ENCODE measurements at regions not wholly inside any gene's neighbourhood (a gene's known extent, or its start where the extent isn't known, plus 50 kb on each side); places are given as distances from the start of the nearest gene placed in this dataset.
"Not testable (repeated sequence)": the region's sequence is repeated elsewhere in the genome, so short reads cannot be mapped to it uniquely, and the experiment has no call there.

DNA sequence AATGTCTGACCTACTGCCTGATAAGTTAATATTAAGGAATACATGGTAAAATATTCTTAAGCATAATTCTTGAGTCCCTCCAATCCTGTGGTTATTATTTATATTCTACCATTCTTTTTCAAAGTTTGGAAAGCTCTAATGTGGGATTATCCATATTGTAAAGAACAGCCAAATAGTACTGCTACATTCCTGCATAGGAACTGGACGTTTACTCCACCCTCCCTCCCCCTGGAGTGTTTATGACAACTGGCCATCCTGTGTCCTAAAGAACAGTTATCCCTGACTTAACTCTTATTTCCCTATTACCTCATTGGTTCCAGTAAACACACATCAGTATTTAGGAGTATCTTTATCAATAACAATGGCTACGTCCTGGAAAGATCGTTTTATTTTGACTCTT lies 308.7 kb upstream of the TFAP2D start:
- H3K9me3 Mint-ChIP-seq: peaks cover 3 to 34% (median 15%) of the 10 kb centered on the region in 6 donors
- H3K4me3 Mint-ChIP-seq: no peak overlapping the region
- no peaks in the 10 kb centered on the region for H3K4me1 Mint-ChIP-seq

GRCh38 chr6:50410579-50410978 lies 302.7 kb upstream of the TFAP2D start:
- peaks cover 6 to 39% (median 21%) of the 10 kb centered on the region in 6 donors for H3K9me3 Mint-ChIP-seq
- no peak for DNase-seq
- H3K4me1 Mint-ChIP-seq: no peaks in the 10 kb centered on the region
- peaks cover 0 to 8% (median 0%) of the 10 kb centered on the region in 3 donors for H3K36me3 Mint-ChIP-seq
- no peak overlapping the region for H3K27ac Mint-ChIP-seq
- no peak overlapping the region for H3K4me3 Mint-ChIP-seq
- peaks cover 0 to 4% (median 0%) of the 10 kb centered on the region in 3 donors for H3K27me3 Mint-ChIP-seq (ENCODE audit: low read depth in 3 of 3)

More for the DNA sequence above, 308.7 kb upstream of the TFAP2D start:
- Mint-ChIP-seq H3K27me3 (ENCODE audit: low read depth in 3 of 3) (peaks cover 0 to 2% (median 2%) of the 10 kb centered on the region in 3 donors), H3K27ac (no peak overlapping the region), H3K36me3 (no peaks in the 10 kb centered on the region)
- no peak for DNase-seq

- not testable (repeated sequence) for H3K27ac Mint-ChIP-seq
Observed at GRCh38 chr6:50421041-50421440, 292.3 kb upstream of the TFAP2D start.

GRCh38 chr6:50427267-50427666 lies 286.1 kb upstream of the TFAP2D start:
- no peaks in the 10 kb centered on the region for H3K4me1 Mint-ChIP-seq
- peaks cover 0 to 53% (median 15%) of the 10 kb centered on the region in 6 donors for H3K9me3 Mint-ChIP-seq
- H3K27me3 Mint-ChIP-seq (ENCODE audit: low read depth in 3 of 3): no peaks in the 10 kb centered on the region
- no peak overlapping the region for H3K27ac Mint-ChIP-seq
- no peak overlapping the region for H3K4me3 Mint-ChIP-seq
- DNase-seq: no peak
- H3K36me3 Mint-ChIP-seq: no peaks in the 10 kb centered on the region

More at GRCh38 chr6:50421041-50421440, 292.3 kb upstream of the TFAP2D start:
- not testable (repeated sequence) for H3K4me1 Mint-ChIP-seq; DNase-seq; H3K4me3 Mint-ChIP-seq; H3K27me3 Mint-ChIP-seq (ENCODE audit: low read depth in 3 of 3); H3K36me3 Mint-ChIP-seq
- H3K9me3 Mint-ChIP-seq: peaks cover 4 to 54% (median 25%) of the 10 kb centered on the region in 6 donors

DNA sequence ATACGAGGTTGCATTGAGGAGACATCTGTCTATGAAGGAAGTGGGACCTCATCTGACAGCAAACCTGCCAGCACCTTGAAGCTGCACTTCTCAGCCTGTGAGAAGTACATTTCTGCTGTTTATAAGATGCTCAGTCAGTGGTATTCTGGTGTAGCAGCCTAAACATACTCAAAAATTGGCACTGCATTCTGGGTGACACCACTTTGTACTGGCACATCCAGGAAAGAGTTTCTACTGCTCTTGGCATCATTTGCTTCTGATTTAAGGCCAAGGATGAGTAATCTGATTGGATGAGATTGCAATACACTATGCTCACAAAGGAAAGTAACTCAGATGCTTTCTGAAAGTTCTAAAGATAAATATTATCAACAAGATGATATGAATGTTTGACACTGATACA lies 275.4 kb upstream of the TFAP2D start:
- H3K4me3 Mint-ChIP-seq: no peak overlapping the region
- no peaks in the 10 kb centered on the region for H3K36me3 Mint-ChIP-seq

DNA sequence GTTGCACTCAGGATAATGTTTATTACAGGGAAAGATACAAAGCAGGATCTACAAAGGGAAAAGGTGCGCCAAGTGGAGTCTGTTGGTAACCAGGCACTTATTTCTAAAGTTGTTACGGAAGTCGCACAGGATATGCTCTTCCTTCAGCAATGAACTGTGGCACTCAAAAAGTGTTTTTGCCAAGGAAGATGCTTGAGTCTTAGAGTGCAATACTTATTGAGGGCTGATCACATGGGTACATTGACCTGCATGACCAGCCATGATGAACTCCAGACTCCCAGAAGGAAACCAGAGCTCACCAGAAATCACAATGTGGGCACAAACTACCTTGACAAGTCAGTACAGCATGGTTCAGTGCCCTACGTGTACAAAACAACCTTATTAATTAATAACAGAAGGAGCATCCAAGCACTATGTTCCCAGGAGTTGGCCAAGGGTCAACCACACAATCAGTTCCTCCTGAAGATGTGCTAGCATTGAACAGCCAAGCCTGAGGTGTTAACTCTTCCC lies 270.7 kb upstream of the TFAP2D start:
- Mint-ChIP-seq H3K9me3 (peaks cover 7 to 25% (median 15%) of the 10 kb centered on the region in 6 donors), H3K4me3 (no peak overlapping the region), H3K36me3 (no peaks in the 10 kb centered on the region), H3K27ac (no peak overlapping the region), H3K4me1 (no peaks in the 10 kb centered on the region), H3K27me3 (ENCODE audit: low read depth in 3 of 3) (peaks cover 0 to 2% (median 0%) of the 10 kb centered on the region in 3 donors)
- no peak for DNase-seq

More for the DNA sequence above, 275.4 kb upstream of the TFAP2D start:
- Mint-ChIP-seq H3K27ac (no peak overlapping the region), H3K4me1 (no peaks in the 10 kb centered on the region), H3K27me3 (ENCODE audit: low read depth in 3 of 3) (peaks cover 0 to 3% (median 2%) of the 10 kb centered on the region in 3 donors), H3K9me3 (peaks cover 5 to 34% (median 18%) of the 10 kb centered on the region in 6 donors)
- no peak for DNase-seq

GRCh38 chr6:50443144-50443543 lies 270.2 kb upstream of the TFAP2D start:
- Mint-ChIP-seq H3K27ac (no peak overlapping the region), H3K9me3 (peaks cover 7 to 25% (median 15%) of the 10 kb centered on the region in 6 donors)

DNA sequence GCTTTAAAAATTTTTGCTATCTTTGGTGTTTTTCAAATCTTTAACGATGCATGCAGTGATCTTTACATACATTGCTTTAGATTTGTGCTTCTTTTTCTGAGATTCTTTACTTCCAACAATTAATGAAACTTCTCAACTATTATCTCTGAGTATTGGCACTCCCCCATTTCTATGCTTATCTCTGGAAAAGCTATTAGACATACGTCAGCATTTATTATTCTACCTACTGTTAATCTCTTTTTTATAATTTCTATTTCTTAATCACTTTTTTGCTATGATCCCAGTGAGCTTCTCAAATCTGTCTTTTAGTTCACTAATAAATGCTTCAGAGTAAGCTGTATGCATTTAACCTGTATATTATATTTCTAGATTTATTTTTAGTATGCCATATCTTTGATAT lies 264.2 kb upstream of the TFAP2D start:
- no peak overlapping the region for H3K4me3 Mint-ChIP-seq
- no peak for DNase-seq
- no peak overlapping the region for H3K27ac Mint-ChIP-seq
- H3K27me3 Mint-ChIP-seq (ENCODE audit: low read depth in 3 of 3): no peaks in the 10 kb centered on the region
- H3K36me3 Mint-ChIP-seq: no peaks in the 10 kb centered on the region
- H3K4me1 Mint-ChIP-seq: no peaks in the 10 kb centered on the region
- peaks cover 5 to 43% (median 10%) of the 10 kb centered on the region in 6 donors for H3K9me3 Mint-ChIP-seq

More at GRCh38 chr6:50443144-50443543, 270.2 kb upstream of the TFAP2D start:
- Mint-ChIP-seq H3K4me3 (no peak overlapping the region), H3K4me1 (no peaks in the 10 kb centered on the region), H3K36me3 (no peaks in the 10 kb centered on the region), H3K27me3 (ENCODE audit: low read depth in 3 of 3) (peaks cover 0 to 2% (median 0%) of the 10 kb centered on the region in 3 donors)
- no peak for DNase-seq

GRCh38 chr6:50451826-50452400 lies 261.4 kb upstream of the TFAP2D start:
- DNase-seq: no peak
- Mint-ChIP-seq H3K36me3 (peaks cover 0 to 4% (median 3%) of the 10 kb centered on the region in 3 donors), H3K27ac (no peak overlapping the region), H3K9me3 (peaks cover 8 to 49% (median 12%) of the 10 kb centered on the region in 6 donors), H3K4me1 (no peaks in the 10 kb centered on the region), H3K27me3 (ENCODE audit: low read depth in 3 of 3) (no peaks in the 10 kb centered on the region), H3K4me3 (no peak overlapping the region)

DNA sequence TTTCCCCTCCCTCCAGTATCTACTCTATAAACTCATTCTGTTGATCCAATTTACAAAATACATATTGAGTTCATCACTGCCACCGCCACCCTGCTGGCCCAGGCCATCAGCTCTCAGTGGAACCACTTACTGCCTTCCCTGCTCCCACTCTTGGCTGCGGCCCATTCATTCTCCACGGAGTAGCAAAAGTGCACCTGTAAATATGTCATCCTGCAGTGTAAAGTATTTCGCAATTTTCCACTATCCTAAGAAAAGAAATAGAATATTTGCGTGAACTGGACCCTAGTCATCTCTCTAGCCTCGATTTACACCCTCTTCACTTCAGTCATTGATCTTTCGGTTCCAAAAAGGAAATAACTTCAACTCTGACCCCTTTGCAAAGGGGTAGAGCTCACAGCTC lies 258.3 kb upstream of the TFAP2D start:
- Mint-ChIP-seq H3K4me1 (no peaks in the 10 kb centered on the region), H3K4me3 (no peak overlapping the region), H3K27me3 (ENCODE audit: low read depth in 3 of 3) (no peaks in the 10 kb centered on the region), H3K36me3 (peaks cover 0 to 4% (median 3%) of the 10 kb centered on the region in 3 donors), H3K27ac (no peak overlapping the region), H3K9me3 (peaks cover 10 to 39% (median 17%) of the 10 kb centered on the region in 6 donors)
- no peak for DNase-seq

GRCh38 chr6:50457351-50457750 lies 256.0 kb upstream of the TFAP2D start:
- H3K4me1 Mint-ChIP-seq: no peaks in the 10 kb centered on the region
- no peaks in the 10 kb centered on the region for H3K27me3 Mint-ChIP-seq (ENCODE audit: low read depth in 3 of 3)
- H3K9me3 Mint-ChIP-seq: peaks cover 10 to 42% (median 13%) of the 10 kb centered on the region in 6 donors
- H3K36me3 Mint-ChIP-seq: peaks cover 0 to 4% (median 3%) of the 10 kb centered on the region in 3 donors
- no peak overlapping the region for H3K27ac Mint-ChIP-seq
- no peak for DNase-seq
- no peak overlapping the region for H3K4me3 Mint-ChIP-seq

DNA sequence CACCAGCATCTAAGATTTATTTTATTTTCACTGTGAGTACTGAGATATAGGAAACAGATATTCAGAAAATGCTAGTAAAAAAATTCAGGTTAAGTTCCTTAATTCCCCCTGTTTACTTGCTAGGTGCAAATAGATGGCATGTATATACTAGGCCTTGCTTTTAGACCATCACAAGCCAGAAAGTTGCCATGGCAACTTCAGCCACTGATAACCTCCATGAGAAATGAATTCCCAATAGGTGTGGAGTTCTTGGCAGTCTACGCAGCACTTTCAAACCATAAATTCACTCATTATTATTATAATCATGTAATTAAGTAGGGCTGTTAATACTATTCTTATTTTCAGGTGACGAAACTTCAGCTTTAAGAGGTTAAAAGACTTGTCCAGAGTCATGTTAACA lies 251.6 kb upstream of the TFAP2D start:
- Mint-ChIP-seq H3K4me1 (no peaks in the 10 kb centered on the region), H3K27me3 (ENCODE audit: low read depth in 3 of 3) (no peaks in the 10 kb centered on the region), H3K27ac (no peak overlapping the region), H3K36me3 (no peaks in the 10 kb centered on the region), H3K4me3 (no peak overlapping the region), H3K9me3 (peaks cover 2 to 28% (median 12%) of the 10 kb centered on the region in 6 donors)
- DNase-seq: no peak

DNA sequence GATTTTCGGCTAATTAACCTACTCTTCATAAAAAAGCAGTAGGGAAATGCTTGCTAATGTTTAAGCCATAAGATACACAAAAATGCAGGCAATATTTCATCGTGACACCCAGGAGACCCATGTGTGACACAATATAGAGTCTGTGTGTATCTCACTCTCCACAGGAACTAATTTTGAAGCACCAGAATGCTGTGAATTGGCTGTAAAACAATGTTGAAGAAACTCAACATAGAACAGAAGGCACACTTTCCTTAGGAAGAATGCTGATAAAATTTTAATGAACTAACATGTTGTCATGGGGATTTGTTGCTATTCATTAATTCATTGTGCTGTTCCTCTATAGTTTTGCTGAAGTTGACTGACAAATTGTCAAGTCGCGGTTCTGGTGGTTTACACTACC lies 249.4 kb upstream of the TFAP2D start:
- no peak overlapping the region for H3K4me3 Mint-ChIP-seq
- no peak overlapping the region for H3K27ac Mint-ChIP-seq
- H3K36me3 Mint-ChIP-seq: no peaks in the 10 kb centered on the region
- H3K4me1 Mint-ChIP-seq: no peaks in the 10 kb centered on the region
- H3K9me3 Mint-ChIP-seq: peaks cover 0 to 30% (median 7%) of the 10 kb centered on the region in 6 donors
- no peak for DNase-seq
- H3K27me3 Mint-ChIP-seq (ENCODE audit: low read depth in 3 of 3): peaks cover 0 to 2% (median 0%) of the 10 kb centered on the region in 3 donors

GRCh38 chr6:50467931-50468330 lies 245.4 kb upstream of the TFAP2D start:
- no peak overlapping the region for H3K4me3 Mint-ChIP-seq
- peaks cover 0 to 28% (median 12%) of the 10 kb centered on the region in 6 donors for H3K9me3 Mint-ChIP-seq
- no peak overlapping the region for H3K27ac Mint-ChIP-seq
- H3K4me1 Mint-ChIP-seq: no peaks in the 10 kb centered on the region
- H3K36me3 Mint-ChIP-seq: no peaks in the 10 kb centered on the region
- H3K27me3 Mint-ChIP-seq (ENCODE audit: low read depth in 3 of 3): peaks cover 0 to 3% (median 0%) of the 10 kb centered on the region in 3 donors
- DNase-seq: no peak

Measured in immature natural killer cell (primary cell).